Inflammatory macrophage (primary cell): ENCODE measurements at regions not wholly inside any gene's neighbourhood (a gene's known extent, or its start where the extent isn't known, plus 50 kb on each side); places are given as distances from the start of the nearest gene placed in this dataset.
"Not testable (repeated sequence)": the region's sequence is repeated elsewhere in the genome, so short reads cannot be mapped to it uniquely, and the experiment has no call there.

Experiments
- DNase-seq, 2 donors: peaks; one replicate each; pipeline ENCODE4 v3.0.0-alpha.2; 2020 to 2022

DNA sequence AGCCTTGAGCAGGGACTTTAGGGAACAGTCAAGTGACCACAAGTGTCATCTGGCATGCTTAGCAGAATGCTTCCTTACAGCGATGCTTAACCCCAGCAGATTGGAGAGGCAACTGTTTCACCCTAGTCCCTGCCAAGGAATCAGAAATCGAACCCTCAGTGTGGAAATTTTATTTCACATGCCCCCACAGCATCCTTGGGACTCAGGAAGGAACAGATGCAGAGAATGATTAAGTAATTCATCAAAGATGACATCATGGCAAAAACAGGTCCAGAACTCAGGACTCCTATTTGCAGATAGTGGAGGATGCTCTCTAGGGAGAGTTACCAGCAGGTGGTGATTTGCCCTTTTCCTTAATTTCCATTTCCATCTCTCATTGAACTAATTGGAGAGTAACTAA is 333.0 kb upstream of the KAZN start:
- no peak for DNase-seq

DNA sequence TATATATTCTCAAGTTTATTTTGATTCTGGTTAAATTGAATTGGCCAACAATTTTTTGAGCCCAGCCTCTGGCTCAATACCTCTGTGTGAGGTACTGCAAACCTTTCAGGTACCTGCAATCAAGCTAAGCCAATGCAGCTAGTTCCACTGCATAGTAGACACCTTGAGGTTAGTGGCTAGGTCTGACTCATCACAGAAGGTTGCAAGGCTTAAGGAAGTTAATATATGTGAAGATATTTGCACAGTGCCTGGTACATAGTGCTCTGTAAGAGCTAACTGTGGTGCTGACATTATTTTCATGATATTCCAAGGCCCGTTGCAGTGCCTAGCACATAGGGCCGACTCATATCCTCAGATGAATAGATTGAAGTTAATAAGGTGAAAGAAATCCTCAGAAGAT is 330.5 kb upstream of the KAZN start:
- DNase-seq, result no peak

DNA sequence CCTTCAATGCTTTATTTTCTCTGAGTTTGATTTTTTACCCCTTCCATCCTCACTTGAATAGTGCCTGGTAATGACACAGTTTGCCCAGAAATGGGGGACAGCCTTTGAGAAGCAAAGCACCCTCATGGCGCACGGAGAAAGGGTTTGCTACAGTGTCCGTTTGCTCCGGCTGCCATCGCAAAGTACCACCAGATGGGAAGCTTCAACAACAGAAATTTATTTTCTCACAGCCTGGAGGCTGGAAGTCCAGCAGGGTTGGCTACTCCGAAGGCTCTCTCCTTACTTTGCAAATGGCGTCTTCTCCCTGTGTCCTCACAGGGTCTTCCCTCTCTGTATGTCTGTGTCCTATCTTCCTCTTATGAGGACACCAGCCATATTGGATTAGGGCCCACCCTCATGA is 327.7 kb upstream of the KAZN start:
- DNase-seq, result no peak

DNA sequence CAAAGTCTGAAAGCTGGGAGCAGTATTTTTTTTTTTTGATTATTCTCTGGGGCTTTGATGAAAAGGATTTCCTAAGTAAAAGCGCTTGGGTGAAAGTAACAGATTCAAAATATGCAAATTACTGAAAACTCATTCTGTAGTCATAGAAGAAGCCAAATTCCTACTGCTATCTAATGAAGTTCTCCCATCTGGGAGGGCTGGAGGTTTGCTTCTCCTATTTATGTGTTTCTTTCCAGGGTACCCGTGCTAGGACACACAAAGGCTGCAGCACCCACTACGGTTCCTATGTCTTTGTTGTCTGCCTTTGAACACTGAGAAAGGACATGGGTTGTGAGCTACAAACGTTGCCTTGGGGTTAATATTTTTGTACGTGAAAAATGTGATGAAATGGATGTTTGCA is 324.7 kb upstream of the KAZN start:
- no peak for DNase-seq

DNA sequence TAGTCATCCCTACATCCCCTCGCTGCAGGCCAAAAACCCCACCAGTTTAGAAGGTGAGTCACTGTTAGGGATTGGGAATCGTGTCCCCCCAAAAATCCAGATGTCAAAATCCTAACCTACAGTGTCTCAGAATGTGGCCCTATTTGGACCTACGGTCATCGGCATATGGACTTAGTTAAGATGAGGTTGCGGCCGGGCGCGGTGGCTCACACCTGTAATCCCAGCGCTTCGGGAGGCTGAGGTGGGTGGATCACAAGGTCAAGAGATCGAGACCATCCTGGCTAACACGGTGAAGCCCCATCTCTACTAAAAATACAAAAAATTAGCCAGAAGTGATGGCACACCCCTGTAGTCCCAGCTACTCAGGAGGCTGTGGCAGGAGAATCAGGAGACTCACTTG is 318.6 kb upstream of the KAZN start:
- not testable (repeated sequence) for DNase-seq

DNA sequence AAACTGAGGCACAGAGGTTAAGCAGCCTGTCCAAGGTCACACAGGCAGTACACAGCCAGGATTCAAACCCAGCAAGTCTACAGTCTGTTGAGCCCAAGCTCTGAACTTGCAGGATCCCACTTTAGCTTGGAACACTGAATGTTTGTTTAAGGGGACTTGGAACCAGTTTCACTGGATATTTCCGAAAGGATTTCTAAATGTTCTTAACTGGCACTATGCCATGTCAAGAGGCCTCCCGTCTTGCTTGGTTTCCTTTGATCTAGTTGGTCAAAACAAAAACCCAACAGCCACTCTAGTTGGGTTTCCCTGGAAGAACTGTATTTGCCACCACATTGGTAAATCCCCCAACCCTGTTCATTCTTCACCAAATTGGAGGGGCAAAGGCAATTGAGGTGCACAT is 317.6 kb upstream of the KAZN start:
- no peak for DNase-seq

DNA sequence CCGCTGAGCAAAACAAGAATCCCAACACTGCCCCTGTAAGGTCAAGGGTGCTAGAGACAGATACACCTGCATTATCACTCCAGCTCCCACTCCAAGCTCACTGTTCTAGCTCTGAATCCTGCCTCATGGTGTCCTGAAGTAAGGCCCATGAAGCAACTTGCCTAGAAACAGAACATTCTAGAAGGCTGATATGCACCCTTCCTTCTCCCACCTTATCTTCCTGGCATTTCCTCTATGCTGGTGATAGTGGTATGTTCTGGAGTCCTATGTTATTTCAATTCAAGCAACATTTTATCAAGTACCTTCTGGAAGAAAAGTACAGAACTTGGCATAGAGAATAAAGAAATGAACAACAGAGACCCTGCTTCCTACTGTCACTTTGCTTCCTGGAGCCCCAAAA is 317.1 kb upstream of the KAZN start:
- DNase-seq, result no peak

DNA sequence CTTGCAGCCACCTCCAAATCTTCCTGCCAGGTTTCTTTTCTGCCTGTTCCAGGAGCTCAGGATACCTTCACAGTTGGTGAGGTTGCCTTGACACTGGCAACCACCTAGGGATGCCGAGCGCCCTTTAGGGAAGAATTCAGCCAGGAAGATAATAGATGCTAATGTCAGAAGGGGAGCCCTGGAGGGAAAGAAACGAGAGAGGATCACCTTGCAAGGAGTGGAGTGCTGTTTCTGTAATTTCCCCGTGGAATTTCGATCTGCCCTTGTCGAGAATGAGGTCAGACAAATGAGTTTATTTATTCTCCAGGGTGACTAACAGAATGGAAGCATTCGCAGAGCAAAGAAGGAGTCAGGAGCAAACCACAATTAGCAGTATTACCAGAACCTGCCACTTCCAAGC is 315.8 kb upstream of the KAZN start:
- no peak for DNase-seq

DNA sequence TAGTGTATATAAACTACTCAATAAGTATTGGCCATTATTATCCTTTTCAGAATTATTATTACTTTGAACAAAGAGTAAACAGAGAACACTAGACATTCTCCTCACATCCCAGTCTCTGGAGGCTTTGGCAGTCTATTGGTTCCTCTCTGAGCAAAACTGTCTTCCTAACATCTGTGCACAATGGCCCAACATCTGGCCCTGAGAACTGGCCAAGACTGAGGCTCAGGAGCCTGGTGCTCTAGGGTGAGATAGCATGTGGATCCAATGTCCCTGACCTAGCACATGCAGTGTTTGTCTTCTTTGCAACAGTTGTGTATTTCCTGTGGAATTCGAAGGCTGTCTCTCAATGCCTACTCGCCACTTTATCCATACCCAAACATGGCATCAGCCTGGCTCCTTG is 313.2 kb upstream of the KAZN start:
- DNase-seq, result no peak

DNA sequence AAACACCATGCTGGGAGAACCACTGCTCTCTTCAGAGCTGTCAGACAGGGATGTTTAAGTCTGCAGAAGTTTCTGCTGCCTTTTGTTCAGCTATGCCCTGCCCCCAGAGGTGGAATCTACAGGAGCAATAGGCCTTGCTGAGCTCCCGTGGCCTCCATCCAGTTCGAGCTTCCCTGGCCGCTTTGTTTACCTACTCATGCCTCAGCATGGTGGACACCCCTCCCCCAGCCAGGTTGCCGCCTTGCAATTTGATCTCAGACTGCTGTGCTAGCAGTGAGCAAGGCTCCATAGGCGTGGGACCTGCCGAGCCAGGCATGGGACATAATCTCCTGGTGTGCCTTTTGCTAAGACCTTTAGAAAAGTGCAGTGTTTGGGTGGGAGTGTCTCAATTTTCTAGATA is 307.3 kb upstream of the KAZN start:
- not testable (repeated sequence) for DNase-seq

DNA sequence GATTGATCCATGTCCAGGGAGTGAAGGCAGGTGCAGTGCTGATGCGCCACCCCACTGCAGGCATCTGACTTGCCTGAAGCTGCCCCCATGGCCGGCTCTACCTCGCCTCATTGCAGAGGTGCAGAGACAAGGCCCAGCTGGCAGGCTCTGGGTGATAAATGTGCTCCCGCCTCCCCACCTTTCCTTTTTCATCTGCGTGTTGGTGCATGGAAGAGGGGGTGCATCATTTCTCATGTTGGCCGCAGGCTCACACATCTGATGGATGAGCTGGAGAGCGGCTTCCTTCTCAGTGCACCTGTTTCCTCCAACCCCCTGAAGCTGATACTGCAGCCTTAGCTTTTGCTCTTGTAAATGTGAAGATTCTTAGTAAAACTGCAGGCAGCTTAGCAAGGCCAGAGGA is 306.0 kb upstream of the KAZN start:
- DNase-seq, result no peak

DNA sequence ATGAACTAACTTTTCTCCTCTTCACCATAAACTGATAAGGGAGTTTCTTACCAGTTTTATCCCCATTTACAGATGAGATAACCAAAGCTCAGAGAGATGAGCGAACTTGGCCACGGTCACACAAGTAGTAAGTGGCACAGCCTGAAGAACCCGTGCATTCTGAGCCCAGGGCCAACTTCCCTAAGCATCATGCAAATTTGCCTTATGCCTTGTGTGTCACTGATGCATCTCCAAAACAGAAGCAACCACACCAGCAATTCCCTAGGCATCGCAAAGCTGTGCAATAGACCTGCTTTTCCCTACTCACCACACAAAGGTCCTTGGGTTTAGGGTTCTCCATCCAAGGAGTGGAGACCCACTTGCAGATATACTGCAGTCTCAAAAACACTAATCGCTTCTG is 304.5 kb upstream of the KAZN start:
- no peak for DNase-seq

DNA sequence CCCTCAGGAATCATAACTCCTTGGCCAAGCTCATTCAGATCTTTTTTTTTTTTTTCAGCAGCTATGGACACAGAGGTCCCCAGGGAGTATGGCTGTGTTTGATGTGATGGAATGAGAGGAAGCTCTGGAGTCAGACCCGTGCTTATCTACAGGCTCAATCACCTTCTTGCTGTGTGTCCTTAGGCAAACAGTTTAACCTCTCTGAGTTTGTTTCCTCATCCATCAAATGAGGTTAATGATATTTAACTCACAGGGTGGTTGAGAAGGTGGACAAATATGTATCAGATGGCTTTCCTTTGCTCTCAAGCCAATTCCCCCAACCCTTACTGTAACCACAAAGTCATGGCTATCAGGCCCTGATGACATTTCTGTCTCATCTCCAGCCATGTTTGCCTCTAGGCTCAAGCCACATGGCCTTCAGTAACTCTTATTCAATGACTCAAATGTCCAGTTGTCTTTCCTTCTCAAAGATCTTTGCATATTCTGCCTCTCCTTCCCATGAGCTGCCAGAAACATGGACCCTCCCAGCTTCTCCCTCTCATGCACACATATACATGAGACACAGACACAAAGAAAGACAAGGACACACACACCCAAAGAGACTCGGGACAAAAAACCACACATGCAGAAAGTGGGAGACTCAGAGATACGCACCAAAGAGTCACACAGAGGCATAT is 303.5 kb upstream of the KAZN start:
- no peak for DNase-seq

DNA sequence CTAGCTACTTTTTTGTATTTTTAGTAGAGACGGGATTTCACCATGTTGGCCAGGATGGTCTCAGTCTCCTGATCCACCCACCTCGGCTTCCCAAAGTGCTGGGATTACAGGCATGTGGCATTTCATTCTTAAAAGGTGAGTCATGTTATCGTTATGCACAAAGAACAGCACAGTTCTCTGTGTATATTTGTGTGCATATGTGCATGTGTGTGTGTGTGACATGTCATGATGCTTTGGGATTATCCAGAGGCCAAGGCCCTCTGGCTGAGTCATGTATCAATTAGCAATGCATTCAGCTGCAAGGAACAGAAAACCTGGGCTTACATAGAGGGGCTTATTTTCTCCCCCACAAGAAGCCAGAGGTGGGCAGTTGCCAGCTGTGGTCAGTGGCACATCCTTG is 301.7 kb upstream of the KAZN start:
- DNase-seq, result no peak

DNA sequence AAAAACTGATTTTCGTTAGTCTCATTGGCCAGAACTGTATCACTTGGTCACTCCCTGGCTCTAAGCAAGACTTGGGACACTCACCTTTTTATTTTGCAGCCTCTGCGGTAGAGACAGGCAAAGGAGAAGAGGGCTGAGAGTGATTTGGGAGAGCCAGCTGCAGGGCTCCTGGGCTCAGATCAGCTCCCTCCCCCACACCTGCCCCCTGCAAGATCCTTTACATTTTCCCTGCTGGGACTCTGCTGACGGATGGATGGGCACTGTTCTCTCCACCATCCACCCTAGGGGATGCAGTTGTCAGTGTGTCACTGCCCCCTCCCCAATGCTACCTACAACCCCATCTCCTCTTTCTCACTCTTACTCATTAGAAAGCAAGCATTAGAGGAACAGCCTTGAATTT is 301.1 kb upstream of the KAZN start:
- no peak for DNase-seq

DNA sequence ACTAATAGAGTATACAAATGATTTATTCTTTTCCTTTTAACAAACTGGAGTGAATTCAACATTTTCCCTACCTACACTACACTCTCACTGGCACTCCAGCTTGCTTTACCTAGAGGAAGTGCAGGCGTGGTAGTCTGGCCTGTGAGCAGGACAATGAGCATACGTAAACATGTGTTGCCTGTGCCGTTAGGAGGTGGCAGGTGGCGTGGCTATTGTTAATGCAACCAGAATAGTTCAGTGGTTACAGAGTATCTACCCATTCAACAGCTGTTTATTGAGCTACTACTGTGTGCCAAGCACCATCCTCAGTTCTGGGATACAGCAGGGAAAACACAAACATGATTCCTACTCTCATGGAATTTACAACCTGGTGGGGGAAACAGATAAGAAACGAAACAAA is 299.7 kb upstream of the KAZN start:
- DNase-seq, result no peak

DNA sequence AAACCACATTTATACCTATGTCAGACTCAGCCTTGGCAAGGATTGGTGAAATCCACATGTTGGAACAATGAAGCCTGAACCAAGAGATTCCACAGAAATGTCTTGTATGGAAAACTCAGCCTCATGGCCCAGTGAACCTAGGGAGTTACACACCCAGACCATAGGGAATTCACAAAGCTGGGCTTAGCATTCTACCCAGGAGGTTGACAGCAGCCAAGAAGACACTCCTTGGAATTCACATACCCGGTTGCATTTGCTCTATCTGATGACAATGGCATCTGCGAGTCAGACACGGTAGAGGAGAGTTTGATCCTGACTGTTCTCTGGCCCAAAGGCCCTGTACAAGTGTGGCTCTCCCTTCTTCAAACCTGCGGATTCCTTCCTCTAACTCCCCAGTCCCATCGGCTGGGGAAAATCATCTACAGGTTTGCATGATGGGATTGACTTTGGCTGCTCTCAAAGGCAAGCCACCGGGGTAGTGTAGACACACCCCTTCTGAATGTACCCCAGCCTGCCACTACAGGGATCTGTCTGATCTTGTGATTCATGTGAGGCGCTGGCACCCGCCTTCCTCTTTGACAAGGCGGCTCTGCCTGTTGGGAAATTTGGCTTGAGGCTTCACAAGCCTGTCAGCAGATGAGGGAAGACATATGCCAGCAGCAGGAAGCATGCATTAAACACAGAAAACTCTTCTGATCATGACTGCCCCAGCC is 297.3 kb upstream of the KAZN start:
- DNase-seq, result peak in 1 of 2 donors; percentile 7

DNA sequence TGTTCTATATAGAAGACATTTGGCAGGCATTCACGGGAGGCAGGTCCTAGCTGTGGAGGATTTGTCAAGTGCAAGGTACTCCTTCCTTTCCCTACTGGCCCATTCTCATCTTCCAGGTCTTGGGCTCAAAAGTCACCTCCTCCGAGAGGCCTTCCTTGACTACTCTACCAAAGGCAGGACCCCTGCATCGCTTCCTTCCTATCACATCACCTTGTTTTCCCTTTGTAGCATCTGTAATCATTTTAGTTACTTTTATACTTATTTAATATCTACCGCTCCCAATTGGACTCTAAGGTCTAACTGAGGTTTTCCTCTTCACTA is 296.8 kb upstream of the KAZN start:
- DNase-seq, result no peak

DNA sequence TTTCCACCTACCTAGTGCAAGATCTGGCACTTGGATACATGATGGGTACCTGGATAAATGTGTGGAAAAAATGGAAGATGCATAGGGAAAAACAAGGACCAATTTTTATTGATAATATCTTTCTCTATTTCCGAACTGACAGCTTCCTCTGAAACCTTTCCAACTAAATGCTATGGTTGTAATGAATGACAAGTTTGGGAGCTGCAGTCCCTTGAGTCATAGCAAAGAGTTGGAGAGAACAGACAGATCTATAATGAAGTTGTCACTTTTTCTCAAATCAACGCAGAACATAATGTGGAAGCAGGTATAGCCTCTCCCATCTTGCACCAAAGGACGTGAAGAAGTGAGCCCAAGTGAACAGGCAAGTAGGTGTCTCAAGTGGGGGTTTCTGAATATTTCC is 296.5 kb upstream of the KAZN start:
- no peak for DNase-seq

DNA sequence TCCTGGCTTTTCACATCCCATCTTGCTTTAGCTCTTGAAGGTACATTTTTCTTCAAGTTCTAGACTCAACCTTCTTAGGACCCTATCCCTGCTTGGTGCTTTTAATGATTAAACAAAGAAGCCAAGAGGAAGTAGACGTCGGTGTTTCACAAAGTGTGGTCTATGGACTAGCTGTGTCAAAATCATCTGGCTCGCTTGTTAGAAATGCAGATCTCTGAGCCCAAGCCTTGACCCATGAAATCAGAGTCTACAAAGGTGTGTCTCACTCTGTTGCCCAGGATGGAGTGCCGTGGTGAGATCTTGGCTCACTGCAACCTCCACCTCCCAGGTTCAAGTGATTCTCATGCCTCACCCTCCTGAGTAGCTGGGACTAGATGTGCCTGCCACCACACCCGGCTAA is 295.5 kb upstream of the KAZN start:
- DNase-seq, result no peak

DNA sequence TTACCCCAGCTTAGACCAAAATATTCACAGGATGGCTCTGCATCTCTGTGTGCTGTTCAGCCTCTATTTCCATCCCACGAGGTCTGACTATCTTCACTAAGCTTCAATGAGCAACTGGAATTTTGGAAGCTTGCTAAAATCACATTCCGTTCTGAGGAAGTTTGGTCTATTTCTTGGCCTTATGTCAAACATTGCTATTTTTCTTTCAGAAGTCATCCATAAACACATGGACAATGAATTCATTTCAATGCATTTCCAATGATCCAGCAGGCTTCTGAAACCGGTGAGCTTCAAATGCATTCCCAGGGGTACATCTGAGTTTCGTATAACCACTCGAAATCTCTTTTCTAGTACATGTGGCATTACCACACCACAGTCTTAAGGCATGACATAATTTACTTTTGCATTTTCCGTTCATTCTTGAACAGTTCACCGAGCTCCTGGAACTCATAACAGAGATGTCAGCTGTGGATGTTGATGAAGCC is 294.1 kb upstream of the KAZN start:
- DNase-seq, result no peak

DNA sequence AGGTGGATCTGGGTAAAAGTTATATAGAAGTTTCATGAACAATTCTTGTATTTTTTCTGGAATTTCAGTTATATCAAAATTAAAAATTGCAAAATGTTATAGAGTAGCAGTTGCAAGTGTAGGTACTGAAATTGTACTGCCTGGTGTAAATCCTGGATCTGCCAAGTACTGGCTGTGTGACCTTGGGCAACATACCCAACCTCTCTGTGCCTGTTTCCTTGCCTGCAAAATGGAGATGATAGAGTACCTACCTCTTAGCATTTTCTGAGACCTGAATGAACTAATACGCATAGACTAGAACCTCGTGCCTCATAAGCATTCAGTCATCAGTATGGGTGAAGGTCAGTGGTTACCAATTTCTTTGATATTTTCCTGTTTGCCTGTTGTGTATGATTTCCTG is 290.0 kb upstream of the KAZN start:
- DNase-seq, result no peak

DNA sequence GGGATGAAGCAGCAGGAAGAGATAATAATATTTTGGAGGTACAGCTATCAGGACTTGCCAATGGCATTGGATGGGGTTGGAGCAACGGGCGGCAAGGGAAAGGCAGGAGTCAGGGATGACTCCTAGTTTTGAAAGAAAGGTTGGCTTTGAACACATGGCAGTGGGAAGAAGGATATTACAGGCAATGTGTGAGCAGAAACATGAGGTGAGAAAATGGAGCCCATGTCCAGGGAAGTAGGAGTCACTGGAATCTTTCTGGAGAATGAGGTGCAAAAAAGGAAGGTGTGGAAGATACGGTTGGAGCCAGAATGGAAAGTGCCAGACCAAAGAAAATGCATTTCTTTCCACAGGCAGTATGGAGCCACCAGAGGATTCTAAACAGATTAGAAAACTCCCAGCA is 288.5 kb upstream of the KAZN start:
- no peak for DNase-seq

DNA sequence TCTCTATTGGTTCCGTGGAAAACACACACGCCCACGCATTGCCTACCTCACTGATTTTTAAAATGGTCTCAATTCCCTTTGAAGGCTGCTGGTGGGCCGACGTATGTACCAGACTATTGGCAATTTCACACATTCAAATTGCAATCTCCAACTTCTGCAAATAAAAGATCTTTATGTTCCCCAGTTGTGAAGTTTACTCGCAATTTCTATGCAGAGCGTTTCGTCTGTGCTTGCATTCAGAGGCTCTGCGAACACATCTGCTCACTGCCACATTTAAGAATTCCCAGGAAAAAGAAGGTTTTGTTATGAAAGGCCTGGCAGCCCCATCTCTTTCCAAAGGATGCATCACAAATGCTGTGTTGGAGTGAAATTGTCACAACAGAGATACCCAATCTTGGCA is 288.0 kb upstream of the KAZN start:
- no peak for DNase-seq
